ENCODE measurements at regions not wholly inside any gene's neighbourhood (a gene's known extent, or its start where the extent isn't known, plus 50 kb on each side); places are given as distances from the start of the nearest gene placed in this dataset.

DNA sequence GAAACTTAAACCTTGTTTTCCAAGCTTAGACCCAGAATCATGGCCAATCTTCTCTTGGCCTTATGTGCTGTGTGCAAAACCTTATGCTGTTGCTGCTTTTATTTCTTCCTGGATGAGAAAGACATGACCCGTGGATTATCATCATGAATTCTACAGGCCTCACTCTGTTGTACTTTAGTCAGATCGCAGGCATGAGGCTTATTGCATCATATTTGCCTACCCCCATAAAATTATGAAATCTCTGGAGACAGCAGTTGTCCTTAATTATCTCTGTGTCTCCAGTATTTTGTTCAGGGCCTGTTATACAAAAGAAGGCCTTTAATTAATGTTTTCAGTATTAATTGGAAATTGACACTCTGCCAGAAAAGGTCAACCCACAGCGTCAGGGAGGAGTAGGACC is 71.6 kb downstream of the PLCE1 start:
- intact Hi-C loops (cut with DNase I; ENCODE audit: low total_unique reads): no loop called here
- Histone ChIP-seq H3K4me3 (no peak overlapping the region), H3K27ac (no peak overlapping the region), H3K9me3 (no peaks in the 10 kb centered on the region), H3K27me3 (no peaks in the 10 kb centered on the region), H3K36me3 (no peaks in the 10 kb centered on the region), H3K4me1 (no peaks in the 10 kb centered on the region)
- DNase-seq (no peak), ATAC-seq (no peak)
- in situ Hi-C loops (cut with MboI; ENCODE audit: low sequenced_read_pairs in 4 of 4): no loop called here
- TF ChIP-seq POLR2A (IDR thresholded peaks at IDR 0.05): no peak
- TF ChIP-seq, protein P1, sequence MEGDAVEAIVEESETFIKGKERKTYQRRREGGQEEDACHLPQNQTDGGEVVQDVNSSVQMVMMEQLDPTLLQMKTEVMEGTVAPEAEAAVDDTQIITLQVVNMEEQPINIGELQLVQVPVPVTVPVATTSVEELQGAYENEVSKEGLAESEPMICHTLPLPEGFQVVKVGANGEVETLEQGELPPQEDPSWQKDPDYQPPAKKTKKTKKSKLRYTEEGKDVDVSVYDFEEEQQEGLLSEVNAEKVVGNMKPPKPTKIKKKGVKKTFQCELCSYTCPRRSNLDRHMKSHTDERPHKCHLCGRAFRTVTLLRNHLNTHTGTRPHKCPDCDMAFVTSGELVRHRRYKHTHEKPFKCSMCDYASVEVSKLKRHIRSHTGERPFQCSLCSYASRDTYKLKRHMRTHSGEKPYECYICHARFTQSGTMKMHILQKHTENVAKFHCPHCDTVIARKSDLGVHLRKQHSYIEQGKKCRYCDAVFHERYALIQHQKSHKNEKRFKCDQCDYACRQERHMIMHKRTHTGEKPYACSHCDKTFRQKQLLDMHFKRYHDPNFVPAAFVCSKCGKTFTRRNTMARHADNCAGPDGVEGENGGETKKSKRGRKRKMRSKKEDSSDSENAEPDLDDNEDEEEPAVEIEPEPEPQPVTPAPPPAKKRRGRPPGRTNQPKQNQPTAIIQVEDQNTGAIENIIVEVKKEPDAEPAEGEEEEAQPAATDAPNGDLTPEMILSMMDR (IDR thresholded peaks at IDR 0.05 in 4 of 5, conservative IDR thresholded peaks at IDR 0.05 in 1 of 5): no peak

DNA sequence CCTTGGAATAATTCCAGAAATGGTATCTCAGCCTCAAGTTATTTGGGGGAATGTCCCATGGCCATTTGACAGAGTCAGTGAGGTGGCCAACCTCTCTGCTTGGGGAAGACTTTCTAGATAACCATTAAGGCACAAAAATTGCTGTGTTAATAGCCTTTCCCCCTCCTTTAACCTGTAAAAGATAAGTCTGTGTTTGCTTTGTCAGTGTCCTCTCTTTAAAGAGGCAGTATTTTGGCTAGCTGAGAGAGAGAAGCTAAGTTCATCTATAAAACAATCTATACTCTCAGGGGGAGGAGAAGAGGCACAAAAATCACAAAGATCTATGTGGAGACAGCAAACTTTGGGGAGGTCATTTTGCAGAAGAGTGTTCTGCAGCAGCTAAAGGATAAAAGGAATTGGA is 72.1 kb downstream of the PLCE1 start:
- TF ChIP-seq, protein P1 (IDR thresholded peaks at IDR 0.05 in 4 of 5, conservative IDR thresholded peaks at IDR 0.05 in 1 of 5): no peak
- TF ChIP-seq POLR2A (IDR thresholded peaks at IDR 0.05): no peak
- Histone ChIP-seq H3K36me3 (no peaks in the 10 kb centered on the region), H3K27me3 (no peaks in the 10 kb centered on the region), H3K4me1 (no peaks in the 10 kb centered on the region), H3K9me3 (no peaks in the 10 kb centered on the region), H3K27ac (no peak overlapping the region), H3K4me3 (no peak overlapping the region)
- in situ Hi-C loops (cut with MboI; ENCODE audit: low sequenced_read_pairs in 4 of 4): no loop called here
- no peak for ATAC-seq
- DNase-seq: no peak
- intact Hi-C loops (cut with DNase I; ENCODE audit: low total_unique reads): no loop called here

DNA sequence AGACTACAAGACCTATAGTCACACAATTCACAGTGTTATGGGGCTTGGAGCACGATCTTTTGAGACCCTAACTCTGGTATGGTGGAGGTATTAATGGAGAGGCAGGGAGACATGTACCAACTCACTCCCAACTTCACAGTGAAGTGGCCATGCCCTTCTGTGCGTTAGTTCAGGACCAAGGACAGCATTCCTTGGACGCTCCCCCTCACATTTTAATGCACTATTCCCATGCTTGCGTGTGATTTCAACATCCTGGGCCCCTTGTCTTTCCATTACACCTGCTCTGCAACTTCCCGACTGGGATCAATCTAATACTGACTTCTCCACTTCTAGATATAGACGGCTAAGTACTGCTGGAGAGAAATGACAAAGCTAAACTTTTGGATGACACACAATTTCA is 72.7 kb downstream of the PLCE1 start:
- DNase-seq: no peak
- Histone ChIP-seq H3K27me3 (no peaks in the 10 kb centered on the region), H3K9me3 (no peaks in the 10 kb centered on the region), H3K36me3 (no peaks in the 10 kb centered on the region), H3K4me1 (no peaks in the 10 kb centered on the region), H3K4me3 (no peak overlapping the region), H3K27ac (no peak overlapping the region)
- TF ChIP-seq, protein P1 (IDR thresholded peaks at IDR 0.05 in 4 of 5, conservative IDR thresholded peaks at IDR 0.05 in 1 of 5): no peak
- TF ChIP-seq POLR2A (IDR thresholded peaks at IDR 0.05): no peak
- no peak for ATAC-seq
- intact Hi-C loops (cut with DNase I; ENCODE audit: low total_unique reads): no loop called here
- in situ Hi-C loops (cut with MboI; ENCODE audit: low sequenced_read_pairs in 4 of 4): no loop called here

DNA sequence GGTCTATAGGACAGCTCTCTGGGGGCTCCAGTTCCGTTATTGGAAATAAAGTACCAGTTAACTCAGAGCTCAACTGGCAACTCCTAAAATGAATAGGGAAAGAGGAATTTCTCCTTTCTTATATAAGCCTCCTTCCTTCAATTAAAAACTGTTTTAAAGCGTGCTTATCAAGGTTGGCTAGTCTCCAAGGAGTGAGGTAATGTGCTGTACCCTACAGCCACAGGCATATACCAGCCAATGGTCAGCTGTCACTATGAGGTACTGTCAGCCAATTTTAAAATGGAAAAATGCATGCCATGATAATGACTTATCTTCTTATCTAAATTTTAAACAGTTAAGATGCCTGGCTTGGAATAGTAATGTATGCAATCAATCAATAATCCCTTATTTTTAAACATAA is 76.2 kb downstream of the PLCE1 start:
- in situ Hi-C loops (cut with MboI; ENCODE audit: low sequenced_read_pairs in 4 of 4): loop anchor here in 2 of 4 donors (10.0 kb wide), 2 partner anchors 245 to 255 kb away; no protein-coding TSS in a partner anchor
- H3K36me3 ChIP-seq: no peaks in the 10 kb centered on the region
- ATAC-seq (no peak), DNase-seq (no peak)
- H3K4me1 ChIP-seq: no peaks in the 10 kb centered on the region
- H3K4me3 ChIP-seq: no peak overlapping the region
- no peaks in the 10 kb centered on the region for H3K9me3 ChIP-seq
- H3K27ac ChIP-seq: no peak overlapping the region
- intact Hi-C loops (cut with DNase I; ENCODE audit: low total_unique reads): loop anchor here (10.0 kb wide), 1 partner anchor 155 kb away; no protein-coding TSS in a partner anchor
- TF ChIP-seq, protein P1 (IDR thresholded peaks at IDR 0.05 in 4 of 5, conservative IDR thresholded peaks at IDR 0.05 in 1 of 5): no peak
- TF ChIP-seq POLR2A (IDR thresholded peaks at IDR 0.05): no peak
- no peaks in the 10 kb centered on the region for H3K27me3 ChIP-seq

DNA sequence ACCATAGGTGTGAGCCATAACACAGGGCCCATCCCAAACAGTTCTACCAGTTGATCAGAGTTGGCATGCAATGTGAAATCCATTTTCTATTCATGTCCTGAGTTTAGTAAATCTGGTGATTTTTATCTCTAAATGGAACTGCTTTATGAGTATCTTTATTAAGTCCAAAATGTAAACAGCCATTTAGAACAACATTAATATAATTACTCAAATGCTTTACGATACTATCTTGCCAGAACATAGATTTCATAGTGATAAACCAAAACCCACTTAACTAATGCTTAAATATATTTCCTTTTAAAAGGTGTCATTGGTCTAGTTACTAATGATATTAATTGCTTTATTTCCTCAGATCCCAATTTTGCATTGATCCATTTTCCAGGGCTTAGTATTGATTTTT is 80.7 kb downstream of the PLCE1 start:
- no peak overlapping the region for H3K27ac ChIP-seq
- TF ChIP-seq, protein P1 (IDR thresholded peaks at IDR 0.05 in 4 of 5, conservative IDR thresholded peaks at IDR 0.05 in 1 of 5): no peak
- TF ChIP-seq POLR2A (IDR thresholded peaks at IDR 0.05): no peak
- H3K4me3 ChIP-seq: no peak overlapping the region
- no peak for DNase-seq
- ATAC-seq: no peak
- intact Hi-C loops (cut with DNase I; ENCODE audit: low total_unique reads) (loop anchor here (10.0 kb wide), 1 partner anchor 160 kb away; no protein-coding TSS in a partner anchor), in situ Hi-C loops (cut with MboI; ENCODE audit: low sequenced_read_pairs in 4 of 4) (loop anchor here in 2 of 4 donors (10.0 kb wide), 2 partner anchors 240 to 250 kb away; no protein-coding TSS in a partner anchor)
- peaks cover 16 to 18% of the 10 kb centered on the region in 2 donors for H3K4me1 ChIP-seq
- H3K9me3 ChIP-seq: no peaks in the 10 kb centered on the region
- H3K36me3 ChIP-seq: no peaks in the 10 kb centered on the region
- H3K27me3 ChIP-seq: no peaks in the 10 kb centered on the region
